Mesothelial cell of epicardium (in vitro differentiated cells): ENCODE measurements at regions not wholly inside any gene's neighbourhood (a gene's known extent, or its start where the extent isn't known, plus 50 kb on each side); places are given as distances from the start of the nearest gene placed in this dataset.

Experiments
- DNase-seq, 2 experiments: peaks; one replicate each; pipeline ENCODE4 v3.0.0; 2021; ENCODE audit warnings: low spot score in 2 of 2; ENCODE audit not compliant: unreplicated experiment in 2 of 2
- H3K27ac Mint-ChIP-seq: 2 replicates; pipeline ENCODE4 v1.8.0; 2021; ENCODE audit warnings: mixed read lengths
- H3K27me3 Mint-ChIP-seq: 2 replicates; pipeline ENCODE4 v1.8.0; 2021; ENCODE audit warnings: low read depth, mixed read lengths
- H3K36me3 Mint-ChIP-seq: 2 replicates; pipeline ENCODE4 v1.8.0; 2021; ENCODE audit warnings: mixed read lengths
- H3K4me1 Mint-ChIP-seq: 2 replicates; pipeline ENCODE4 v1.8.0; 2021; ENCODE audit warnings: mixed read lengths
- H3K4me3 Mint-ChIP-seq: 2 replicates; pipeline ENCODE4 v1.8.0; 2021; ENCODE audit warnings: mild to moderate bottlenecking, moderate library complexity, mixed read lengths
- H3K9me3 Mint-ChIP-seq: 2 replicates; pipeline ENCODE4 v1.8.0; 2021; ENCODE audit warnings: mixed read lengths
- TF ChIP-seq, protein P1 (sequence below): fragments of 200-600 bp; sonication (generic); IDR thresholded peaks from one replicate; pipeline ENCODE4 v1.5.0; 2021; ENCODE audit warnings: antibody characterized with exemption; ENCODE audit not compliant: unreplicated experiment

DNA sequence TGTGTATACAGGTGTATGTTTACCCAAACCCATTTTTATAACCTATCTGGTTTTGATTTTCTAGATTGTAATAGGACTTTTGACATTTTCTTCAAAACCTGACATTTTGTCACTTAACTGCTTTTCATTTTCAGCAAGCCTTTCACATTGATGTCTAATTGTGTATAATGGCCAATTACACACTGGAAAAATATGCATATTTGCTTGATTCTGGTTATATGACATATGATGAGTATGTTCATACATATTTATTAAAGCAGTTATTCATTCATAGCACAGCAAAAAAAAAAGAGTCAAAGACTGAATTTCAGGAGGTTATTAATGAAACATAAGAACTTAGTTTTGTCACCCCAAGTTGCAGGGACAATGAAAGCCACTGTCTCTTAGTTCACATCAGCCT is 307.7 kb upstream of the TNP1 start:
- H3K4me3 Mint-ChIP-seq: no peak overlapping the region
- peaks cover 4% of the 10 kb centered on the region for H3K36me3 Mint-ChIP-seq
- peaks cover 11% of the 10 kb centered on the region for H3K4me1 Mint-ChIP-seq
- no peak for DNase-seq
- no peaks in the 10 kb centered on the region for H3K27me3 Mint-ChIP-seq
- H3K27ac Mint-ChIP-seq: no peak overlapping the region
- H3K9me3 Mint-ChIP-seq: peaks cover 21% of the 10 kb centered on the region
- TF ChIP-seq, protein P1, sequence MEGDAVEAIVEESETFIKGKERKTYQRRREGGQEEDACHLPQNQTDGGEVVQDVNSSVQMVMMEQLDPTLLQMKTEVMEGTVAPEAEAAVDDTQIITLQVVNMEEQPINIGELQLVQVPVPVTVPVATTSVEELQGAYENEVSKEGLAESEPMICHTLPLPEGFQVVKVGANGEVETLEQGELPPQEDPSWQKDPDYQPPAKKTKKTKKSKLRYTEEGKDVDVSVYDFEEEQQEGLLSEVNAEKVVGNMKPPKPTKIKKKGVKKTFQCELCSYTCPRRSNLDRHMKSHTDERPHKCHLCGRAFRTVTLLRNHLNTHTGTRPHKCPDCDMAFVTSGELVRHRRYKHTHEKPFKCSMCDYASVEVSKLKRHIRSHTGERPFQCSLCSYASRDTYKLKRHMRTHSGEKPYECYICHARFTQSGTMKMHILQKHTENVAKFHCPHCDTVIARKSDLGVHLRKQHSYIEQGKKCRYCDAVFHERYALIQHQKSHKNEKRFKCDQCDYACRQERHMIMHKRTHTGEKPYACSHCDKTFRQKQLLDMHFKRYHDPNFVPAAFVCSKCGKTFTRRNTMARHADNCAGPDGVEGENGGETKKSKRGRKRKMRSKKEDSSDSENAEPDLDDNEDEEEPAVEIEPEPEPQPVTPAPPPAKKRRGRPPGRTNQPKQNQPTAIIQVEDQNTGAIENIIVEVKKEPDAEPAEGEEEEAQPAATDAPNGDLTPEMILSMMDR: no peak

DNA sequence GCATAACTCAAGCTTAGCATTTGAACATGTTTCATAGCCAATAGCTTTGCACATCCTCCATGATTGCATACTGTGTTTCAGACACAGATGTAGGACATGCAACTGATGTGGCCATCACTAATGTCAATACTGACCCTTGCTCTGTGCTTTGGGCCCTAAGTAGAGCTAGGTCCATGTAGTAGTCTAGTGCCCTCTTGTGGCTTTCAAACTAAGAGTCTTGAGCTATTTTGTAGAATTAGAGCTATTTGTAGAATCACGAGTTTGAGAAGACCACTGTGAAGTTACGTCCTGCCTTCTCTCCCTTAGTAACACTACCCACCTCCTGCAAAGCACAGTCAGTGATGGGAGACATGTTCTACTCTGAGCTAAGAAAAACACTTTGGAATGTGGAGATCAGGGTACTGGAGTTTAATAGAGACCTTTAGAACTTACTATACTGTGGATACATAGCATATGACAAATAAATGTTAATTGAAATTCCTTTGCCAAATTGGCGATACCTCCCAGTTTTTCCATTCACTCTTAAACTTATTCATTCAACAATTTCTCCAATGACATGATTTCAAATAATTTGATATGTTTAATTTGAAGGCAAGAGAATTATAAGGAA is 306.5 kb upstream of the TNP1 start:
- H3K4me1 Mint-ChIP-seq: peaks cover 23% of the 10 kb centered on the region

DNA sequence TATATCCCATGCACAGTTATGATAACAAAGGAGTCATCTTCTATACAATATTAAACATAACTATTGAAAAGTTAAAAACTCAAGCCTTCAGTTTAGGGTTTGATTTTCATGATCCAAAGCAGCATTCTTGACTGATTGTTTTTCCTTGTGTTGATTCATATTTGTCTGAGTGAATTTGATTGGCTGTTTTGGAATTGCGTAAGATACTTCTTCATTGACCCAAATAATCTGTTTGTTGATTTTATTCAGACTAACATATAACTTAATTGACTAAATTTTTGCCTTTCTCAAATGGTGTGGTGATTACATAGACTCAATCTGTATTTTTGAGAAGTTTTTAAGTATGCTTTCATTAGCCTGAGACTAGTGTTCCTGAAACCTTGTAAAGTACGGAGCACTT is 305.7 kb upstream of the TNP1 start:
- peaks cover 27% of the 10 kb centered on the region for H3K4me1 Mint-ChIP-seq
- H3K9me3 Mint-ChIP-seq: peaks cover 12% of the 10 kb centered on the region
- DNase-seq: no peak
- no peaks in the 10 kb centered on the region for H3K36me3 Mint-ChIP-seq
- TF ChIP-seq, protein P1: no peak
- H3K4me3 Mint-ChIP-seq: no peak overlapping the region
- no peaks in the 10 kb centered on the region for H3K27me3 Mint-ChIP-seq
- no peak overlapping the region for H3K27ac Mint-ChIP-seq

More for the DNA sequence above, 306.5 kb upstream of the TNP1 start:
- H3K4me3 Mint-ChIP-seq: no peak overlapping the region
- H3K9me3 Mint-ChIP-seq: peaks cover 18% of the 10 kb centered on the region
- DNase-seq: no peak
- TF ChIP-seq, protein P1: no peak
- peaks cover 4% of the 10 kb centered on the region for H3K36me3 Mint-ChIP-seq
- no peaks in the 10 kb centered on the region for H3K27me3 Mint-ChIP-seq
- H3K27ac Mint-ChIP-seq: no peak overlapping the region

DNA sequence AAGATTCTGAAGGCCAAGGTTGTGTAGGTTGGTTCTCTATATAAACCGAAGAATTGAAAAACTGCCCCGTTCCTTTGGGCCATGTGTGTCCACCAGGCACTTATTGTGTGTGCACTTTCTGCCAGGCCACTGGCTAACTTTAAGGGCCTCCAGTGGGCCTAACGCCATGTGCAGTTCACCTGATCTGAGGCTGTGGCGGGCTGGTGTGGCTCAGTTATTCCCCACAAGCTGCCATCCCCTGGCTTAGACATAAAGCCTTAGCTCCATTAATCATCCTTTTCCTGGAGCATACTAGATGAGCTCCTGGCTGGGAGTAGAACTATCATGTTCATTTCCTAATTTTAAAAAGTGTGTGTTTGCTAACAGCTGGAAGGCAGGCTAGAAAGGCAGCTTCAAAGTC is 304.1 kb upstream of the TNP1 start:
- Mint-ChIP-seq H3K4me3 (no peak overlapping the region), H3K36me3 (no peaks in the 10 kb centered on the region), H3K4me1 (peaks cover 32% of the 10 kb centered on the region), H3K9me3 (peaks cover 6% of the 10 kb centered on the region), H3K27ac (no peak overlapping the region), H3K27me3 (no peaks in the 10 kb centered on the region)
- DNase-seq: no peak
- TF ChIP-seq, protein P1: no peak

DNA sequence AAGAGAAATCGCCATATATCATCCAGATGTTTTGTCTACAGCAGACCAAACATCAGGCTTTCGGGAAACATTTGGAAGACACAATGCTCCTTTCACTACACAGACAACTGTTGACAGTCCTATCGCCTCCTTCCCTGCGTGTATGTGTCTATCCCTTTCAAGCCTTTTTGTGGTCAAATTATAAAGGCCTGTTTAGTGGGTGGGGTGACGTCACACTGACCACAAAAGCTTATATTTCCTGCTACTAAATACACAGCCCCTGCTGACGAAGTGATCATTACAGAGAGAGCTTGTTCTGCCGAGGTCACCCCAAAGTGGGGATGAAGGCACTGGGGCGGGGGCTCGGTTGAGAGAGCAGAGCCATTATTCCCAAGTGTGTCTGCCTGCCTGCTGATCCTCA is 302.7 kb upstream of the TNP1 start:
- Mint-ChIP-seq H3K4me3 (no peak overlapping the region), H3K27ac (peak overlapping the region; percentile 85), H3K27me3 (no peaks in the 10 kb centered on the region), H3K9me3 (peaks cover 6% of the 10 kb centered on the region), H3K36me3 (no peaks in the 10 kb centered on the region), H3K4me1 (peaks cover 27% of the 10 kb centered on the region)
- TF ChIP-seq, protein P1: no peak
- DNase-seq: no peak
